ENCODE measurements at regions not wholly inside any gene's neighbourhood (a gene's known extent, or its start where the extent isn't known, plus 50 kb on each side); places are given as distances from the start of the nearest gene placed in this dataset.

GRCh38 chr10:28984431-28984830 is 304.4 kb upstream of the LYZL1 start (continued):
- TF ChIP-seq HNRNPUL1 (IDR thresholded peaks at IDR 0.05; ENCODE audit: low read length), result no peak
- TF ChIP-seq ZBTB40 (IDR thresholded peaks at IDR 0.05), result peak; percentile 22; the same call in 1 of the 2 replicates
- no peak for TF ChIP-seq ZBTB40 (CRISPR knock-in tag; IDR thresholded peaks at IDR 0.05)
- no peak for TF ChIP-seq PCBP1 (IDR thresholded peaks at IDR 0.05; ENCODE audit: low read depth, low read length, poor library complexity, severe bottlenecking)
- TF ChIP-seq LCOR (CRISPR knock-in tag; IDR thresholded peaks at IDR 0.05), result no peak
- no peak for TF ChIP-seq ZNF280B (CRISPR knock-in tag; IDR thresholded peaks at IDR 0.05)
- no peak for TF ChIP-seq MITF (IDR thresholded peaks at IDR 0.05)
- no peak for TF ChIP-seq MCM7 (IDR thresholded peaks at IDR 0.05)
- TF ChIP-seq TEAD4 (IDR thresholded peaks at IDR 0.05; ENCODE audit: low read length), result peak; percentile 56
- no peak for TF ChIP-seq TEAD4 (CRISPR knock-in tag; IDR thresholded peaks at IDR 0.05; ENCODE audit: borderline replicate concordance)
- TF ChIP-seq TCF3 (CRISPR knock-in tag; IDR thresholded peaks at IDR 0.05), result no peak
- TF ChIP-seq LEF1 (IDR thresholded peaks at IDR 0.05), result peak; percentile 76
- TF ChIP-seq ZNF184 (CRISPR knock-in tag; IDR thresholded peaks at IDR 0.05), result no peak
- no peak for TF ChIP-seq ELK3 (CRISPR knock-in tag; IDR thresholded peaks at IDR 0.05)
- TF ChIP-seq ETV1 (tag; conservative IDR thresholded peaks at IDR 0.05; ENCODE audit: low read depth), result peak; percentile 57; the same call in 1 of the 2 replicates
- TF ChIP-seq FIP1L1 (IDR thresholded peaks at IDR 0.05; ENCODE audit: low read depth, low read length, poor library complexity, severe bottlenecking), result no peak
- TF ChIP-seq MYBL2 (IDR thresholded peaks at IDR 0.05; ENCODE audit: low read depth), result no peak
- no peak for TF ChIP-seq MYBL2 (CRISPR knock-in tag; IDR thresholded peaks at IDR 0.05; ENCODE audit: borderline replicate concordance)
